Head of caudate nucleus (tissue), 42 donors: ENCODE measurements at regions not wholly inside any gene's neighbourhood (a gene's known extent, or its start where the extent isn't known, plus 50 kb on each side); places are given as distances from the start of the nearest gene placed in this dataset.
A peak's percentile ranks its signal among the peaks of the same experiment; 100 is the strongest.

Experiments
- DNase-seq, 42 donors: peaks; one replicate each; pipeline versions ENCODE4 v3.0.0 to v3.0.0-alpha.2; 2020 to 2021; ENCODE audit warnings: mixed read lengths in 7 of 42
- intact Hi-C: fragments of 100-400 bp; cut with DNase I; formaldehyde crosslinking; loops from one replicate; pipeline ENCODE4 v1.15.0; 2022

GRCh38 chr16:82506692-82507670 lies 119.8 kb upstream of the CDH13 start:
- DNase-seq: no peak
- intact Hi-C loops: no loop called here

GRCh38 chr16:82504836-82505235 lies 121.9 kb upstream of the CDH13 start:
- intact Hi-C loops: no loop called here
- DNase-seq: no peak

DNA sequence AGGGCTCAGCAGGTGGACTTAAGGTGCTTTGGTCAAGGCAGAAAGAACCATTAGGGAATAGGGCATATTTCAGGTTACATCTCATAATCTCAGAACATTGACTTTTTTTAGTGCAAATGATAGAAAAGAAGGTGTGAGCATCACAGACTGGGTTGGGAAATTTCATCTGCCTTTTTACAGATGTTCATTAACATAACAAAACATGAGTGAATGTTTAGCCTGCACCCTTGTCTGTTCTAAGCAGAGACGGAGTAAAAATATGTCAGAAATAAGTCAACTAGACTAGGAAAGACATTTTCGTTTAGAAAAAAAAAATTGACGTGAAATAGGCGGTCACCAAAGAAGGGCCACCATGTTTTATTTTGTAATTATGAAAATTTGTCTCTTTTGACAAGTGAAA lies 127.5 kb upstream of the CDH13 start:
- intact Hi-C loops: no loop called here
- DNase-seq: no peak

GRCh38 chr16:82497139-82497538 lies 129.6 kb upstream of the CDH13 start:
- DNase-seq: no peak
- intact Hi-C loops: no loop called here

DNA sequence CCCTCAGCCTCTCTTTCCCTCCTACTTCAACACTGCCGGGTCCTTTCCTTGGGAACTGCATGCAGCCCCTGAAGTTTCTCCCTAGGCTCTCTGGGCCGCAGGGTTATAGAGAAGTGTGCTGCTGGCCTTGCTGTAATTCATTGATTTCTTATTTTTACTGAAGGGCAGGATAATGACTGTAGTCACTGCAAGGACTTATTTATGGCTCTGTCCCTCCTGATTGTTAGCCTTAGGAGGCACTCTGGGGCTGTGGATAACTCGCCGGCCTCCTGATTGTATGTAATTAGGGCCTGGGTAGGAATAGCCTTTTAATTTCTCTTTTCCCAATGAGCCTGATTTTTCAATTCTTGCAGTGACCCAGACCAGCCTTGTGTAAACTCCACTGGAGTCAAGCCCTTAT lies 138.3 kb upstream of the CDH13 start:
- DNase-seq: no peak
- intact Hi-C loops: no loop called here

DNA sequence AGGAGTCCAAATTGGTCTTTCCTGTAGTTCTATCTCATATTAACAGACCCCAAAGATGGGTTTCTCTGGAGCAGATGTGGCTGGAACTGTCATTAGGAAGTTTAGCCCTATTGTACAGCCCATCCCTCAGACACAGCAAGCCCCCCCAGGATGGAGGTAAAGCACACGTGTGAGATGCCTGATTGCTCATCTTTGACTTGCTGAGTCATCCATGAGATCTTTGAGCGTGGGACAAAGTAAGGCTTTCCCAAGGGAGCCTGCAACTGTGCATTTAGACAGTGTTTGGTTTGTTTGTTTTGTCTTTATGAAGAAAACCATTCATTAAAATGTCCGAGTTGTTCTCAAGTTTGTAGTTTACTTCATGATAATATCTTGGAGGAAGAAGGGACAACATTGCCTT lies 145.3 kb upstream of the CDH13 start:
- intact Hi-C loops: no loop called here
- no peak for DNase-seq

DNA sequence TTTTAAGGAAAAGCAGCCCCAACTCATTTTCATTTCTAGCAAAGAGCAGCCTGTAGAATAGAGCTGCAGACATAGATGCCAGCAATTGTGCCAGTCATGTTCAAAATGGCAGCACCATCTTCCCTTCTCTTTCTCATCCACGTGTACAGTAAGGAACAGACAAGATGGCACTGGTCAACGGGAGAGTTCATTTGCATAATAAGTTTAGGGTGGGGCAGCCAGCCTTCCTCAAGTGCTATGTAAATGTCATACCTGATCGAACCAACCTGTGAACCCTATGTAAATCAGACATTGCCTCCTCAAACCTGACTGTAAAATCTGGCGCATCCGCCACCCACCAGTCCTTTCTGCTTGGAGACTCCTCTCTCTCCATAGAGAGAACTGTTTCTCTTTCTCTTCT lies 150.0 kb upstream of the CDH13 start:
- intact Hi-C loops: no loop called here
- DNase-seq: no peak

DNA sequence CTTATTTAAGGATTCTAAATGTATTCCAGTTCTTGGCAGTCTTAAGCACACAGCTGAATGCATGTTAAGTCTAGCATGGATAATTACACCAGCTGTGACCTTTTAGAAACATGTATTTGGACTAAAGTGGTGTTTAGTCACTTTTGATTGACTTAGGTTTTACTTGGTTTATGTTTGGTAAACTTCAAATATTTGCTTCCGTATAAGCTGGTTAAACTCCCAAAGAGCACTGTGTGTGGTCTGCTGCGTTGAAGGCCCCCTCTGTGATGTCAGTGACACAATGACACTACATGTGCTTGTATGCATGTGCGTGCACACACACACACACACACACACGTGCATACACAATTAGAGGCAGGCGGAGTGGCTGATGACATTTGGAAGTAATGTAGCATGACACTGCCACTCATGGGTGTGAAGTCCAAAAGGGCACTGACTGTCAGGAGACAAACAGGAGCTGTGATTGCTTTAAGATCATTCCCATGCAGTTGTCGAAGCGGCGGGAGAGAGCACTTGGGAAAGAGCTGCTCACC lies 156.1 kb upstream of the CDH13 start:
- no peak for DNase-seq
- intact Hi-C loops: no loop called here

GRCh38 chr16:82470016-82470415 lies 156.8 kb upstream of the CDH13 start:
- DNase-seq: no peak
- intact Hi-C loops: no loop called here

GRCh38 chr16:82464187-82464586 lies 162.6 kb upstream of the CDH13 start:
- intact Hi-C loops: no loop called here
- no peak for DNase-seq

- intact Hi-C loops: no loop called here
- DNase-seq: no peak
Measured at GRCh38 chr16:82460766-82461165, 166.0 kb upstream of the CDH13 start.

DNA sequence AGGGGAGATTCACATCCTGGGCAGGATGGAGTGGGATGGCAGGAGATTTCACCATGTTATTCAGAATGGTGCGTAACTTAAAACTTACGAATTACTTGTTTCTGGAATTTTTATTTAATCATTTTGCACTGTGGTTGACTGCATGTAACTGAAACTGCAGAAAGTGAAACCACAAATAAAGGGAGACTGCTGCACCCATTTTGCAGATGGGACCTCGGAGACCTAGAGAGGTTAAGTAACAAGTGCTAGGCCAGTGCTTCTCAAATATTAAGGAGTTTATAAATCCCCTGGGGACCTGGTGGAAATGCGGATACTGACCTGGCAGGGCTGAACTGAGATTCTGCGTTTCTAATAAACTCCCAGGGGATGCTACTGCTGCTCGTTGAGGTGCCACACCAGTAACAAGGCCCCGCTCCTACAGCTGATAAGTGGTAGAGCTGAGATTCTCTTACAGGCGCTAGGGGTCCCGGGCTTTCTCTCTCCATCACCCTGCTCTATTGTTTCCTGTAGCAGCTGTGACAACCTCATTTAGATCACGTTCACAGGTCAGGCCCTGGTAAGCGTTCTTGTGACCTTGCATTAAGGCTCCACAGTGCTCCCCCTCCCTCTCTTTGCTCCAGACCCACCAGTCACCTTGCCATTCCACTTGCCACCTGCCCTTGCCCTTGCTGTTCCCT lies 167.1 kb upstream of the CDH13 start:
- intact Hi-C loops: no loop called here
- DNase-seq: no peak

DNA sequence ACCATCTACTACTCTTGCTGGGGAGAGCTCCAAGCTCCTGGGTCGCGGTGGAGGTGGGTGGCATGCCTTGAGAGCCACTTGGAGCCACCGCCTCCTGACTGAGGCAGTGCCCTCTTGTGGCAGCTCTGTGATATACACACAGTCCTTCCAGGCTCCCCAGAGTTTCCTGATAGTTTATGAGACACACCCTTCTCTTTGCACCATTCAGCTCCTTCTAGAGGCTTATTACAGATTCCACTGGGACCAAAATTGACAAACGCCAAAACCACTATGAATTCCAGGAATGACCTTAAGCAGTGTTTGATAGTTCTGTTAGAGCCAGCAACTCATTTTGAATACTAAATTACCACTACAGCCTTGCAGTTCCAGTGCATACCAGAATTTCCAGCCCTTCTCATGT lies 170.1 kb upstream of the CDH13 start:
- peak; percentile 31 to 88 (median 68) for DNase-seq
- intact Hi-C loops: no loop called here

DNA sequence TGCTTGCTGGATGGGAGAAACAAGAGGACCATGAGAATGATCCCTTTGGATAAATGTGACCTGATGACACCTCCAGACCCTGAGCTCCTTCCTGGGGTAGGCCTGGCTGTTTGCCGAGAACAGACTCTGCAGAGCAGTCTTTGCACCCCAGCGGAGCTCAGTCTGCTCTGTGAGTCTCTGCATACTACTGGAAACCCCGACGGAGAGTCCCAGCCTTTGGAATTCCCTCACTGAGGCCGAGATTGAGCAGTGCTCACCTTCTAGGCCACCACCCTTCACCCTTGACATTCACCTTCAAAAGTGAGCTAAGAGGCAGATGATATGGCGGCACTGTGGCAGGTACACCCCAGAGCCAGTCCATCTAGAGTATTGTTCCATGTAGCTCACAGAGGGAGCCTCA lies 172.2 kb upstream of the CDH13 start:
- DNase-seq: no peak
- intact Hi-C loops: no loop called here

- no peak for DNase-seq
- intact Hi-C loops: no loop called here
Measured at GRCh38 chr16:82454152-82454551, 172.6 kb upstream of the CDH13 start.

DNA sequence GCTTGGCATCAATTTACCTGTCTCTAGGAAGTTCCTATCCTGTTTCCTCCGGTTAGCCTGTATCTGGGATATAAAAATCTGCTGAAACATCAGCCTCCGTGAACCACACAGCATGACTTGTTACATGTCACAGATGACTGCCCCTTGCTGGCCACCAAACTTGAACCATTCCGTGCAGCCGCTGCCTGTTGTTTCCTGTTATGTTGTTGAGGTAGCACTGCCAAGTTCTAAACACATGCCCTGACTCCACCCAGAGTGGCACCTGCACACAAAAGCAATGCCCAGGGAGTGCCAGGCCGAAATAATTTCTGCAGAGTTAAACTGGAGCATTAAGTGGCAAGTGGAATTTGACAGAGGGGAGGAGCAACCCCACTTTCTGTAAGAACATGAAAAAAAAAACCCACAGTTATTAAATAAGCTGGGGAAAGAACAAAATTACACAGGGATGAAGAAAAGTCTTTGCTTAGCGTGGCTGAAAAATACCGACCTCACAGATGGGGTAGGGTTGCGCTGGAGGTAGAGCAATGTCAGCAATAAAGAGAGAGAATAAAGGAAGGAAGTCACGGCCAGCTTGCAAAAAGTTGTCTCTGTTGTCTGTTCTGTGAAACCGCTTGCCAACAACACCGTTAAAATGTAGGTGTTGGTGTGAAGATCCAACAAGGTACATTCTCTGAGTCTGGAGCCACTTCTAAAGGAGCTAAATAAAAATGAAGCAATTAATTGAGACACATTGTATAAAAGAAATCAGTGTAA lies 174.6 kb upstream of the CDH13 start:
- intact Hi-C loops: no loop called here

DNA sequence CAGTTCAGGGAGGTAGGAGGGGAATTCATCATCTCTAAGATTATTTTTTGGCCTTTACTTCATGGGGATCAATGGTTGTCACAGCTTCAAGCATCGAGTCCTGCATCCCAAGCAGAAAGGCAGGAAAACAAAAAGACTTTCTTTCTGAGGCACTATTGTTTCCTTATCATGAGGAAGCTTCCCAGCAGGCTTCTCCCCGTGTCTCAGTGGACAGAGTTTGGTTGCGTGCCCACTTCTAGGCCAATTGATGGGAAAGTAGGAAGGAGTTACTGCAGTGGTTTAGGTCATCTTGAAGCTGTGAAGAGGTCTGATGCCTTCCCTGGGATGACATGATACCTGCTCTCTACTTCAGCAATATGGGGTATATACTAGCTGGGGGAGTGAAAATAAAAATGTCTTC lies 175.3 kb upstream of the CDH13 start:
- peak in 15 of 42 donors; percentile 4 to 54 (median 18) for DNase-seq
- intact Hi-C loops: no loop called here

More for the DNA sequence above, 174.6 kb upstream of the CDH13 start:
- no peak for DNase-seq

DNA sequence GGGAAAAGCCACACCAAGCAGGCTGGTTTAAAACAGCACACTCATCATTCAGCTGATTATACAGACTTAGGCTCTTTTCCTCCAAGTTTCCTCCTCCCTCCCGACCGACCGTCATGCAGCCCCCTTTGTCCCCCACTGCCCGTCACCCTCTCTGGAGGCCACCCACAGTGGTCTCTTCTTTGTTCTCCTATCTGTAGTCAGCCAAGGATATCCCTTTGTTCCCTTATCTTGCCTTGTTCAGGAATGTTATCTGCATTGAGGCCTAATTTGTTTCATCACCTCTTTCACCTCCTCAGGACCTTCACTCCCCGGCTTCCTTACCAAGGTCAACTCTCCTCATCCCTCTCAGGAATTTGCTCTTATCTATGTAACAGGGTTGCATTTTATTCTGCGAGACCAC lies 186.4 kb upstream of the CDH13 start:
- DNase-seq: no peak
- intact Hi-C loops: no loop called here

DNA sequence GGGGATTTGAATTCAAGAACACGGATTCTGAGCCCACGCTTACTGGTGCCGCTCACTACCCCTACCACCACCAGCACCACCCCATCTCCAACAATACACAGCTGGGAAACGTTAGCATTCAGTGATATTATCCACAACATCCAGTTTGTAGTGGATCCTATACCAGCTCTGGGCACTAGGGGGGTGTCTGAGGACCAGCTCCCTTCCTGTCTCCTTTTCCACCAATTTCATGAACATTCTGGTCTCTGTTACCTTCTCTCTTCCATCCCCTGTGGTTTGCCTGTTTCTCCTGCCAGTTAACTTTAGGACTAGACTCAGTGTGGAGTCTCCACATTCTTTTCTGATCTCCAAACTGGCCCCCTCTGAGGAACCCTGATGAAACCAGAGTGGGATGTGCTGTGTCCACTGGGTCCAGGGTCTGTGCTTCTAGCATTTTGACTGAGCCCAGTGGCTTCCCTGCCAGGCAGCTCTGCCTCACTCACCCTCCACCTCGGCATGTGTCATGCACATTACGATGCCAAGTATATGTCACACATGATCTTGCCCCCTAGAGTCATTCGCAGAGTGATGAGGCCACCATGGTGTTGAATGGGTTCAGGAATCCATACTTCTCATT lies 187.0 kb upstream of the CDH13 start:
- peak in 8 of 42 donors; percentile 12 to 58 (median 25) for DNase-seq
- intact Hi-C loops: no loop called here
